OCI-LY7 (cell line): ENCODE measurements at regions not wholly inside any gene's neighbourhood (a gene's known extent, or its start where the extent isn't known, plus 50 kb on each side); places are given as distances from the start of the nearest gene placed in this dataset.

ENCODE experiments used
- BruUV-seq: library from RNA; stranded (reverse); fragments of 400-500 nt; replicated peaks from 2 replicates; lab custom pipeline; 2021; lab: Mats Ljungman, UMichigan
- CTCF ChIA-PET: fragments of 300-600 bp; sonication (Branson Sonifier 250); formaldehyde crosslinking; loops from one replicate; lab custom pipeline; 2022; ENCODE audit warnings: antibody characterized with exemption; ENCODE audit not compliant: unreplicated experiment; lab: Charles Lee
- POLR2A ChIA-PET: fragments of 300-600 bp; sonication (Branson Sonifier 250); formaldehyde crosslinking; loops from one replicate; lab custom pipeline; 2022; ENCODE audit warnings: antibody characterized with exemption; lab: Charles Lee
- DNase-seq: peaks from one replicate; pipeline ENCODE4 v3.0.0-alpha.2; 2015; ENCODE audit warnings: low spot score
- H2AFZ ChIP-seq: fragments of 200-600 bp; sonication (generic), shearing (Covaris generic); 2 replicates; pipeline ENCODE4 v1.6.1; 2014; ENCODE audit warnings: mild to moderate bottlenecking, antibody characterized with exemption, low read length, moderate library complexity
- H3K27ac ChIP-seq: fragments of 200-600 bp; sonication (generic); 2 replicates; pipeline ENCODE4 v1.5.1; 2014; ENCODE audit warnings: mixed run types, low read depth, mild to moderate bottlenecking, moderate library complexity, low read length, inconsistent platforms; ENCODE audit not compliant: poor library complexity, severe bottlenecking
- H3K36me3 ChIP-seq: fragments of 200-600 bp; sonication (generic); 2 replicates; pipeline ENCODE4 v1.6.1; 2014; ENCODE audit warnings: mild to moderate bottlenecking, antibody characterized with exemption, low read length, moderate library complexity, mixed read lengths; ENCODE audit not compliant: insufficient read depth
- H3K4me1 ChIP-seq: fragments of 200-600 bp; sonication (generic); 2 replicates; pipeline ENCODE4 v1.5.1; 2014; ENCODE audit warnings: mild to moderate bottlenecking, low read length; ENCODE audit not compliant: insufficient read depth, poor library complexity, severe bottlenecking
- H3K4me2 ChIP-seq: fragments of 200-600 bp; sonication (generic); 2 replicates; pipeline ENCODE4 v1.6.1; 2014; ENCODE audit warnings: mild to moderate bottlenecking, low read length
- H3K4me3 ChIP-seq: fragments of 200-600 bp; sonication (generic); 2 replicates; pipeline ENCODE4 v1.5.1; 2014; ENCODE audit warnings: mild to moderate bottlenecking, low read depth, low read length; ENCODE audit not compliant: poor library complexity, severe bottlenecking
- H3K79me2 ChIP-seq: fragments of 200-600 bp; sonication (generic); 2 replicates; pipeline ENCODE4 v1.6.1; 2016; ENCODE audit warnings: low read depth, mild to moderate bottlenecking, low read length, moderate library complexity, mixed read lengths; ENCODE audit not compliant: insufficient read depth
- H3K9me2 ChIP-seq: fragments of 200-600 bp; sonication (generic); 2 replicates; pipeline ENCODE4 v1.6.1; 2016; ENCODE audit warnings: mild to moderate bottlenecking, low read length, mixed read lengths; ENCODE audit not compliant: insufficient read depth
- H3K9me3 ChIP-seq: fragments of 200-600 bp; sonication (generic); 2 replicates; pipeline ENCODE4 v1.6.1; 2014; ENCODE audit warnings: mild to moderate bottlenecking, mixed run types, low read length, mixed read lengths
- H4K20me1 ChIP-seq: fragments of 200-600 bp; sonication (generic); 2 replicates; pipeline ENCODE4 v1.6.1; 2014; ENCODE audit warnings: mild to moderate bottlenecking, antibody characterized with exemption, low read length, moderate library complexity, mixed read lengths; ENCODE audit not compliant: insufficient read depth
- EZH2phosphoT487 ChIP-seq: fragments of 200-600 bp; sonication (generic); IDR thresholded peaks from 2 replicates; pipeline ENCODE4 v1.6.1; 2018; ENCODE audit warnings: low read depth, borderline replicate concordance, mild to moderate bottlenecking, mixed run types, antibody characterized with exemption, low read length, moderate library complexity, mixed read lengths
- intact Hi-C: fragments of 100-400 bp; cut with micrococcal nuclease; formaldehyde crosslinking; loops from one replicate; pipeline ENCODE4 v1.10.0; 2022; ENCODE audit not compliant: unreplicated experiment
- TF ChIP-seq, protein P1 (sequence below): fragments of 200-600 bp; sonication (generic); conservative IDR thresholded peaks from 2 replicates; pipeline ENCODE4 v1.5.1; 2014; ENCODE audit warnings: mild to moderate bottlenecking, antibody characterized with exemption, low read length, moderate library complexity, mixed read lengths

DNA sequence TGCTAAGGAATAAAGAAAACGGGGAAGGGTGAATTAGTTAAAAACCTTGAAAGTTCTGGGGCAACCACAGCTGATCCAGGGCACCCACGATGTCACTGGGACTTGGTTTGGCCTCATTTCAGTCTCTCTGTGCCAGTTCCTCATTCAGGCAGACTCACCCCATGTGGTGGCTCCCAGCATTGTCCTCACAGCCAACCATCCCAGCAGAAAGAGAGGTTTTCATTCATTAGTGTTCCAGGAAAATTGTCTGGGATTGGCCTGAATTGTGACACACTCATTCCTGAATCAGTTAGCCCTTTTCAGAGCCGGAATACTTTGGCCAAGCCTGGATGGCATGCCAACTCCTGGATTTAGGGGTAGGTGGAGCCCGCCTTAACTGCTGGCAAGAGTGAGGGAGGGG lies 367.7 kb downstream of the PRDM2 start:
- intact Hi-C loops, result no loop called here
- ChIA-PET POLR2A (no interaction called here), CTCF (no interaction called here)
- H3K9me2 ChIP-seq, result no peaks in the 10 kb centered on the region
- no peak overlapping the region for H3K4me3 ChIP-seq
- no peak overlapping the region for H3K4me2 ChIP-seq
- DNase-seq, result no peak
- H3K79me2 ChIP-seq, result no peaks in the 10 kb centered on the region
- H3K9me3 ChIP-seq, result no peaks in the 10 kb centered on the region
- no peaks in the 10 kb centered on the region for H3K36me3 ChIP-seq
- BruUV-seq, result no TSS peak
- no peaks in the 10 kb centered on the region for H4K20me1 ChIP-seq
- no peak for TF ChIP-seq EZH2phosphoT487
- TF ChIP-seq, protein P1, sequence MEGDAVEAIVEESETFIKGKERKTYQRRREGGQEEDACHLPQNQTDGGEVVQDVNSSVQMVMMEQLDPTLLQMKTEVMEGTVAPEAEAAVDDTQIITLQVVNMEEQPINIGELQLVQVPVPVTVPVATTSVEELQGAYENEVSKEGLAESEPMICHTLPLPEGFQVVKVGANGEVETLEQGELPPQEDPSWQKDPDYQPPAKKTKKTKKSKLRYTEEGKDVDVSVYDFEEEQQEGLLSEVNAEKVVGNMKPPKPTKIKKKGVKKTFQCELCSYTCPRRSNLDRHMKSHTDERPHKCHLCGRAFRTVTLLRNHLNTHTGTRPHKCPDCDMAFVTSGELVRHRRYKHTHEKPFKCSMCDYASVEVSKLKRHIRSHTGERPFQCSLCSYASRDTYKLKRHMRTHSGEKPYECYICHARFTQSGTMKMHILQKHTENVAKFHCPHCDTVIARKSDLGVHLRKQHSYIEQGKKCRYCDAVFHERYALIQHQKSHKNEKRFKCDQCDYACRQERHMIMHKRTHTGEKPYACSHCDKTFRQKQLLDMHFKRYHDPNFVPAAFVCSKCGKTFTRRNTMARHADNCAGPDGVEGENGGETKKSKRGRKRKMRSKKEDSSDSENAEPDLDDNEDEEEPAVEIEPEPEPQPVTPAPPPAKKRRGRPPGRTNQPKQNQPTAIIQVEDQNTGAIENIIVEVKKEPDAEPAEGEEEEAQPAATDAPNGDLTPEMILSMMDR, result no peak
- no peaks in the 10 kb centered on the region for H3K4me1 ChIP-seq
- H2AFZ ChIP-seq, result no peak overlapping the region
- H3K27ac ChIP-seq, result no peak overlapping the region

DNA sequence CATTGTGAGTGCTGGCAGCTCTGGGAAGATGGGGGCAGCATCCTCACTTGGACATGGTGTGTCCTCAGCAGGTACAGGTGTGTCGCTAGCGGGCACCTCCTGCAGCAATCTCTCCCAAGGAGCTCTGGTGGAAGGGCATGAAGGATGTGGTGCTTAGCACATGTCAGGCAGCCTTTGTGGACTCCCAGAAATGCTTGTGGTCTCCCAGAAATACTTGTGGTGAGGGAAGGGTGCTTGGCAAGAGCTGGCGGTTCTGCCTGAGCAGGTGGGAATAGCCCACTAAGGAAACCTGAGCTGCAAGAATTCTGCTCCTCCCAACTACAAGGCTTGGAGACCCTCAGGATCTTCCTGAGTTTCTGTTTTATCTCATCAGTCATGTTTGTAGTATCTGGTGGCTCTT lies 371.6 kb downstream of the PRDM2 start:
- Histone ChIP-seq H3K36me3 (no peaks in the 10 kb centered on the region), H3K27ac (no peak overlapping the region), H3K79me2 (no peaks in the 10 kb centered on the region), H3K9me3 (no peaks in the 10 kb centered on the region), H3K9me2 (no peaks in the 10 kb centered on the region), H2AFZ (no peak overlapping the region), H3K4me3 (no peak overlapping the region), H3K4me1 (no peaks in the 10 kb centered on the region), H4K20me1 (no peaks in the 10 kb centered on the region), H3K4me2 (no peak overlapping the region)
- TF ChIP-seq EZH2phosphoT487, result no peak
- TF ChIP-seq, protein P1, result no peak
- intact Hi-C loops, result no loop called here
- CTCF ChIA-PET, result no interaction called here
- DNase-seq, result no peak
- BruUV-seq, result no TSS peak
- POLR2A ChIA-PET, result interaction anchor here (0.5 to 0.6 kb wide), 2 partner anchors 42 to 121 kb away, joined by 3 read pairs; no protein-coding TSS in a partner anchor

DNA sequence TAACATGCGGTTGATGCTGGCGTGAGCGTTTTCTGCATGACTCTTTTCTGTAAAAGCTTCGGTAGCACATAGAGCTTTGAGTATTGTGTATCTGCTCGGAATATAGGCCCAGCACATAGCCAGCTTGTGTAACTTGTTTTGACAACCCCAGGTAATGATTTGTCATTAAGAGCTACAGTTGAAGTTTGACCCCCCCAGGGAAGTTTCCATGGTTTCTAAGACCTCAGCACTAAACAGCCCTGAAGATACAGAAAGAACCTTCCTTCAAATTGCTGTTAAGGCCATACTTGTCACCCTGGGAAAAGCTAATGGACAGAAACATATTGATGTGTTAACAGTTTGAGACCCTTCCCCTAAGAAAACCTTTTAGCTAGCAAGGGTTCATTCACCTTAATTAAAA lies 380.7 kb downstream of the PRDM2 start:
- H3K4me3 ChIP-seq, result no peak overlapping the region
- intact Hi-C loops, result no loop called here
- TF ChIP-seq, protein P1, result no peak
- TF ChIP-seq EZH2phosphoT487, result no peak
- no peaks in the 10 kb centered on the region for H3K79me2 ChIP-seq
- no peaks in the 10 kb centered on the region for H3K4me1 ChIP-seq
- ChIA-PET POLR2A (no interaction called here), CTCF (no interaction called here)
- no peak overlapping the region for H2AFZ ChIP-seq
- no peak overlapping the region for H3K4me2 ChIP-seq
- H3K9me2 ChIP-seq, result no peaks in the 10 kb centered on the region
- no peak overlapping the region for H3K27ac ChIP-seq
- H3K36me3 ChIP-seq, result no peaks in the 10 kb centered on the region
- no TSS peak for BruUV-seq
- H3K9me3 ChIP-seq, result no peaks in the 10 kb centered on the region
- no peaks in the 10 kb centered on the region for H4K20me1 ChIP-seq
- no peak for DNase-seq
